ENCODE measurements at regions not wholly inside any gene's neighbourhood (a gene's known extent, or its start where the extent isn't known, plus 50 kb on each side); places are given as distances from the start of the nearest gene placed in this dataset.

DNA sequence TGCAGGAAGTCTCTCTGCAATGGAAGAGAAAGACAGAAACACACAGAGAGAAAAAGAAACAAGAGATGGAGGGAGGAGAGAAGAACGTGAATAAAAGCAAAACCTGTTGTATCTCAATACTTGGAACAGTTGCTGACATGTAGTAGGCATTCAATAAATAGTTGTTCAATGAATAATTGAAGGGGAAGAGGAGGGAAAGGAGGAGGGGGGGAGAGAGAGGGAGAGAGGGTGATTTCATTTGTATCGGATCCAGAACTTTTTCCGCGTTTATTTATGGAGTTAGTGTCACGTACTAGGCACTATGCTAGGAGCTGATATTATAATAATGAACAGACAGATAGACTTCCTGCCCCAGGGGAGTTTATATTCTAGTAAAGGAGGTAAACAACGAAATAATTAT is 144.1 kb downstream of the OMA1 start:
- TF ChIP-seq, protein P1, sequence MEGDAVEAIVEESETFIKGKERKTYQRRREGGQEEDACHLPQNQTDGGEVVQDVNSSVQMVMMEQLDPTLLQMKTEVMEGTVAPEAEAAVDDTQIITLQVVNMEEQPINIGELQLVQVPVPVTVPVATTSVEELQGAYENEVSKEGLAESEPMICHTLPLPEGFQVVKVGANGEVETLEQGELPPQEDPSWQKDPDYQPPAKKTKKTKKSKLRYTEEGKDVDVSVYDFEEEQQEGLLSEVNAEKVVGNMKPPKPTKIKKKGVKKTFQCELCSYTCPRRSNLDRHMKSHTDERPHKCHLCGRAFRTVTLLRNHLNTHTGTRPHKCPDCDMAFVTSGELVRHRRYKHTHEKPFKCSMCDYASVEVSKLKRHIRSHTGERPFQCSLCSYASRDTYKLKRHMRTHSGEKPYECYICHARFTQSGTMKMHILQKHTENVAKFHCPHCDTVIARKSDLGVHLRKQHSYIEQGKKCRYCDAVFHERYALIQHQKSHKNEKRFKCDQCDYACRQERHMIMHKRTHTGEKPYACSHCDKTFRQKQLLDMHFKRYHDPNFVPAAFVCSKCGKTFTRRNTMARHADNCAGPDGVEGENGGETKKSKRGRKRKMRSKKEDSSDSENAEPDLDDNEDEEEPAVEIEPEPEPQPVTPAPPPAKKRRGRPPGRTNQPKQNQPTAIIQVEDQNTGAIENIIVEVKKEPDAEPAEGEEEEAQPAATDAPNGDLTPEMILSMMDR (IDR thresholded peaks at IDR 0.05; ENCODE audit: low read depth, low read length, missing input control): no peak
- TF ChIP-seq TAF1 (conservative IDR thresholded peaks at IDR 0.05) (no peak), JUND (IDR thresholded peaks at IDR 0.05) (no peak), ATF3 (IDR thresholded peaks at IDR 0.05) (no peak)
- TF ChIP-seq, protein P2, sequence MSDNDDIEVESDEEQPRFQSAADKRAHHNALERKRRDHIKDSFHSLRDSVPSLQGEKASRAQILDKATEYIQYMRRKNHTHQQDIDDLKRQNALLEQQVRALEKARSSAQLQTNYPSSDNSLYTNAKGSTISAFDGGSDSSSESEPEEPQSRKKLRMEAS (IDR thresholded peaks at IDR 0.05): no peak
- TF ChIP-seq, protein P3, sequence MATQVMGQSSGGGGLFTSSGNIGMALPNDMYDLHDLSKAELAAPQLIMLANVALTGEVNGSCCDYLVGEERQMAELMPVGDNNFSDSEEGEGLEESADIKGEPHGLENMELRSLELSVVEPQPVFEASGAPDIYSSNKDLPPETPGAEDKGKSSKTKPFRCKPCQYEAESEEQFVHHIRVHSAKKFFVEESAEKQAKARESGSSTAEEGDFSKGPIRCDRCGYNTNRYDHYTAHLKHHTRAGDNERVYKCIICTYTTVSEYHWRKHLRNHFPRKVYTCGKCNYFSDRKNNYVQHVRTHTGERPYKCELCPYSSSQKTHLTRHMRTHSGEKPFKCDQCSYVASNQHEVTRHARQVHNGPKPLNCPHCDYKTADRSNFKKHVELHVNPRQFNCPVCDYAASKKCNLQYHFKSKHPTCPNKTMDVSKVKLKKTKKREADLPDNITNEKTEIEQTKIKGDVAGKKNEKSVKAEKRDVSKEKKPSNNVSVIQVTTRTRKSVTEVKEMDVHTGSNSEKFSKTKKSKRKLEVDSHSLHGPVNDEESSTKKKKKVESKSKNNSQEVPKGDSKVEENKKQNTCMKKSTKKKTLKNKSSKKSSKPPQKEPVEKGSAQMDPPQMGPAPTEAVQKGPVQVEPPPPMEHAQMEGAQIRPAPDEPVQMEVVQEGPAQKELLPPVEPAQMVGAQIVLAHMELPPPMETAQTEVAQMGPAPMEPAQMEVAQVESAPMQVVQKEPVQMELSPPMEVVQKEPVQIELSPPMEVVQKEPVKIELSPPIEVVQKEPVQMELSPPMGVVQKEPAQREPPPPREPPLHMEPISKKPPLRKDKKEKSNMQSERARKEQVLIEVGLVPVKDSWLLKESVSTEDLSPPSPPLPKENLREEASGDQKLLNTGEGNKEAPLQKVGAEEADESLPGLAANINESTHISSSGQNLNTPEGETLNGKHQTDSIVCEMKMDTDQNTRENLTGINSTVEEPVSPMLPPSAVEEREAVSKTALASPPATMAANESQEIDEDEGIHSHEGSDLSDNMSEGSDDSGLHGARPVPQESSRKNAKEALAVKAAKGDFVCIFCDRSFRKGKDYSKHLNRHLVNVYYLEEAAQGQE (IDR thresholded peaks at IDR 0.05): no peak

Data from liver (tissue), 3 donors.